Fibroblast of gingiva (primary cell): ENCODE measurements at regions not wholly inside any gene's neighbourhood (a gene's known extent, or its start where the extent isn't known, plus 50 kb on each side); places are given as distances from the start of the nearest gene placed in this dataset.
"Not testable (repeated sequence)": the region's sequence is repeated elsewhere in the genome, so short reads cannot be mapped to it uniquely, and the experiment has no call there.

Source experiments
- DNase-seq: peaks from one replicate; pipeline ENCODE4 v3.0.0-alpha.2; 2011; ENCODE audit warnings: low read depth

- no peak for DNase-seq
Measured at GRCh38 chr2:179331061-179331460, 66.4 kb upstream of the SESTD1 start.

GRCh38 chr2:179322289-179322688, 57.7 kb upstream of the SESTD1 start:
- no peak for DNase-seq

GRCh38 chr2:179321034-179321433, 56.4 kb upstream of the SESTD1 start:
- DNase-seq = not testable (repeated sequence)

- DNase-seq = not testable (repeated sequence)
Measured at GRCh38 chr2:179314729-179315128, 50.1 kb upstream of the SESTD1 start.
